Astrocyte (in vitro differentiated cells and primary cell): ENCODE measurements at regions not wholly inside any gene's neighbourhood (a gene's known extent, or its start where the extent isn't known, plus 50 kb on each side); places are given as distances from the start of the nearest gene placed in this dataset.

Experiments
- DNase-seq: peaks from one replicate; pipeline ENCODE4 v3.0.0-alpha.2; 2010; ENCODE audit warnings: low read depth
- FAIRE-seq: peaks from 2 replicates; lab custom pipeline; 2011; peaks lifted over from hg19 to GRCh38; lab: Jason Lieb, UNC
- H2AFZ ChIP-seq: 2 replicates; pipeline ENCODE4 v1.6.0; 2012; ENCODE audit warnings: low read depth, low read length, inconsistent platforms
- H3K27ac ChIP-seq: 2 replicates; pipeline ENCODE4 v1.5.1; 2011; ENCODE audit warnings: low read depth, low read length, inconsistent platforms
- H3K27me3 ChIP-seq: 2 replicates; pipeline ENCODE4 v1.6.0; 2011; ENCODE audit warnings: low read length, inconsistent platforms; ENCODE audit not compliant: insufficient read depth
- H3K36me3 ChIP-seq: 2 replicates; pipeline ENCODE4 v1.5.1; 2011; ENCODE audit warnings: low read length, inconsistent platforms; ENCODE audit not compliant: insufficient read depth
- H3K4me1 ChIP-seq: 2 replicates; pipeline ENCODE4 v1.5.1; 2011; ENCODE audit warnings: low read length, inconsistent platforms; ENCODE audit not compliant: insufficient read depth
- H3K4me2 ChIP-seq: 2 replicates; pipeline ENCODE4 v1.6.0; 2012; ENCODE audit warnings: low read length, inconsistent platforms
- H3K4me3 ChIP-seq: 2 replicates; pipeline ENCODE4 v1.5.1; 2011; ENCODE audit warnings: low read depth, mild to moderate bottlenecking, low read length, inconsistent platforms; ENCODE audit not compliant: insufficient read depth
- H3K79me2 ChIP-seq: 2 replicates; pipeline ENCODE4 v1.6.0; 2012; ENCODE audit warnings: mild to moderate bottlenecking, low read length, inconsistent platforms; ENCODE audit not compliant: insufficient read depth
- H3K9ac ChIP-seq: 2 replicates; pipeline ENCODE4 v1.6.0; 2012; ENCODE audit warnings: mild to moderate bottlenecking, low read length, inconsistent platforms
- H3K9me3 ChIP-seq: 2 replicates; pipeline ENCODE4 v1.5.1; 2012; ENCODE audit warnings: low read depth, mild to moderate bottlenecking, low read length, inconsistent platforms; ENCODE audit not compliant: insufficient read depth
- H4K20me1 ChIP-seq: 2 replicates; pipeline ENCODE4 v1.6.0; 2012; ENCODE audit warnings: low read length, inconsistent platforms; ENCODE audit not compliant: insufficient read depth
- H3K27ac Mint-ChIP-seq: one replicate; pipeline ENCODE4 v1.8.0; 2021; ENCODE audit warnings: mild to moderate bottlenecking, mixed read lengths; ENCODE audit not compliant: unreplicated experiment
- H3K27me3 Mint-ChIP-seq: one replicate; pipeline ENCODE4 v1.8.0; 2021; ENCODE audit warnings: low read depth, mixed read lengths; ENCODE audit not compliant: unreplicated experiment
- H3K36me3 Mint-ChIP-seq: one replicate; pipeline ENCODE4 v1.8.0; 2021; ENCODE audit warnings: low read depth, mixed read lengths; ENCODE audit not compliant: unreplicated experiment
- H3K4me1 Mint-ChIP-seq: one replicate; pipeline ENCODE4 v1.8.0; 2021; ENCODE audit warnings: low read depth, mixed read lengths; ENCODE audit not compliant: unreplicated experiment
- H3K4me3 Mint-ChIP-seq: one replicate; pipeline ENCODE4 v1.8.0; 2021; ENCODE audit warnings: mild to moderate bottlenecking, moderate library complexity, mixed read lengths; ENCODE audit not compliant: unreplicated experiment
- H3K9me3 Mint-ChIP-seq: one replicate; pipeline ENCODE4 v1.8.0; 2021; ENCODE audit warnings: mild to moderate bottlenecking, mixed read lengths; ENCODE audit not compliant: unreplicated experiment
- EZH2 ChIP-seq: IDR thresholded peaks from 2 replicates; pipeline ENCODE4 v1.6.1; 2012; ENCODE audit warnings: mild to moderate bottlenecking, low read length, inconsistent platforms; ENCODE audit not compliant: insufficient read depth
- TF ChIP-seq, protein P1 (sequence below): IDR thresholded peaks from 2 replicates; pipeline ENCODE4 v1.5.1; 2011; ENCODE audit warnings: low read depth, mild to moderate bottlenecking, inconsistent platforms, low read length, moderate library complexity; ENCODE audit not compliant: insufficient read depth

DNA sequence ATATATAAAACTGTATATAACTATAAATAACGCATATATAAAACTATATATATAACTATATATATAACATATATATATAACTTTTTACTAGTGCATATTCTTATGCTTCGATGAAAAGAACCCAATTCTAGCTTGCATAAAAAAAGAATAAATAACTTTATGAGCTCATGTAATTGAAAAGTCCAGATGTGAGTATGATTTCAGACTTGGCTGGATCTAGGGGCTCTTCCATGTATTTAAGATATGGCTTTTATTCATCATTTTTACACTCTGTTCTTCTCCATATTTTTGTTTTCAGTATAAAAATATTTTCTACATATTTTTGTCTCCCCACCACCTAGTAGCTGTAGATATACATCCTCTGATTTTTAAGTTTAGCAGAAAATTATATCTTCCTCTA lies 417.5 kb downstream of the CDH11 start:
- Mint-ChIP-seq H3K27ac (no peak overlapping the region), H3K27me3 (no peaks in the 10 kb centered on the region), H3K4me3 (no peak overlapping the region), H3K36me3 (no peaks in the 10 kb centered on the region), H3K9me3 (peaks cover 3% of the 10 kb centered on the region), H3K4me1 (no peaks in the 10 kb centered on the region)
- Histone ChIP-seq H3K4me3 (no peak overlapping the region), H3K4me1 (no peaks in the 10 kb centered on the region), H3K27me3 (no peaks in the 10 kb centered on the region), H3K27ac (no peak overlapping the region), H3K9me3 (no peaks in the 10 kb centered on the region), H3K79me2 (no peaks in the 10 kb centered on the region), H4K20me1 (no peaks in the 10 kb centered on the region), H3K9ac (no peak overlapping the region), H2AFZ (no peak overlapping the region), H3K4me2 (no peak overlapping the region), H3K36me3 (no peaks in the 10 kb centered on the region)
- DNase-seq (no peak), FAIRE-seq (no peak)
- TF ChIP-seq, protein P1, sequence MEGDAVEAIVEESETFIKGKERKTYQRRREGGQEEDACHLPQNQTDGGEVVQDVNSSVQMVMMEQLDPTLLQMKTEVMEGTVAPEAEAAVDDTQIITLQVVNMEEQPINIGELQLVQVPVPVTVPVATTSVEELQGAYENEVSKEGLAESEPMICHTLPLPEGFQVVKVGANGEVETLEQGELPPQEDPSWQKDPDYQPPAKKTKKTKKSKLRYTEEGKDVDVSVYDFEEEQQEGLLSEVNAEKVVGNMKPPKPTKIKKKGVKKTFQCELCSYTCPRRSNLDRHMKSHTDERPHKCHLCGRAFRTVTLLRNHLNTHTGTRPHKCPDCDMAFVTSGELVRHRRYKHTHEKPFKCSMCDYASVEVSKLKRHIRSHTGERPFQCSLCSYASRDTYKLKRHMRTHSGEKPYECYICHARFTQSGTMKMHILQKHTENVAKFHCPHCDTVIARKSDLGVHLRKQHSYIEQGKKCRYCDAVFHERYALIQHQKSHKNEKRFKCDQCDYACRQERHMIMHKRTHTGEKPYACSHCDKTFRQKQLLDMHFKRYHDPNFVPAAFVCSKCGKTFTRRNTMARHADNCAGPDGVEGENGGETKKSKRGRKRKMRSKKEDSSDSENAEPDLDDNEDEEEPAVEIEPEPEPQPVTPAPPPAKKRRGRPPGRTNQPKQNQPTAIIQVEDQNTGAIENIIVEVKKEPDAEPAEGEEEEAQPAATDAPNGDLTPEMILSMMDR, result no peak

- no peak overlapping the region for H3K4me3 Mint-ChIP-seq
- Histone ChIP-seq H3K36me3 (no peaks in the 10 kb centered on the region), H3K9me3 (no peaks in the 10 kb centered on the region), H3K79me2 (no peaks in the 10 kb centered on the region), H3K4me1 (no peaks in the 10 kb centered on the region), H3K27me3 (no peaks in the 10 kb centered on the region), H4K20me1 (no peaks in the 10 kb centered on the region), H2AFZ (no peak overlapping the region), H3K27ac (no peak overlapping the region), H3K4me2 (no peak overlapping the region), H3K4me3 (no peak overlapping the region), H3K9ac (no peak overlapping the region)
- DNase-seq (no peak), FAIRE-seq (no peak)
- peaks cover 3% of the 10 kb centered on the region for H3K27me3 Mint-ChIP-seq
- no peak overlapping the region for H3K27ac Mint-ChIP-seq
- peaks cover 3% of the 10 kb centered on the region for H3K9me3 Mint-ChIP-seq
- H3K4me1 Mint-ChIP-seq, result no peaks in the 10 kb centered on the region
- H3K36me3 Mint-ChIP-seq, result no peaks in the 10 kb centered on the region
- TF ChIP-seq, protein P1, result no peak
- TF ChIP-seq EZH2, result no peak
Measured at GRCh38 chr16:64702415-64702814, 419.4 kb downstream of the CDH11 start.

DNA sequence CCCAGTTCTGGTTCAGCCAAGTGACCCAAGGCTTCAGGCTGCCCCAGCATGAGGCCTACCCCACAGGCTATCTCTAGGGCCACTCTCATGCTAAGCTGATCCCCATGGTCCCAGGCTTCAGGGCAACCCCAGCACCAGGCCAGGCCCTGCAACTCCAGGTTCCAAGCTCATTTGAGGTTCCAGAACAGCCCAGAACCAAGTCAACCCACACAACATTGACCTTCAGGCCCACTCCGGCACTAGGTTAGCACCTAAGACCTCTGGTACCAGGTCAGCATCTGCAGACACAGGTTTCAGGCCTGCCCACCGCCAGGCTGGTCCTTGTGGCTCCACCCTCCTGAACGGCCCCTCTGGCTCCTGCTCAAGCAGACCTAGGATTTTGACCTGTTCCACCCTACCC lies 421.2 kb downstream of the CDH11 start:
- DNase-seq (no peak), FAIRE-seq (no peak)
- Histone ChIP-seq H4K20me1 (no peaks in the 10 kb centered on the region), H3K79me2 (no peaks in the 10 kb centered on the region), H3K9ac (no peak overlapping the region), H3K4me1 (no peaks in the 10 kb centered on the region), H3K4me2 (no peak overlapping the region), H3K36me3 (no peaks in the 10 kb centered on the region), H3K9me3 (no peaks in the 10 kb centered on the region), H3K27ac (no peak overlapping the region), H2AFZ (no peak overlapping the region), H3K27me3 (no peaks in the 10 kb centered on the region), H3K4me3 (no peak overlapping the region)
- no peak overlapping the region for H3K27ac Mint-ChIP-seq
- peaks cover 3% of the 10 kb centered on the region for H3K27me3 Mint-ChIP-seq
- no peaks in the 10 kb centered on the region for H3K36me3 Mint-ChIP-seq
- no peak for TF ChIP-seq EZH2
- TF ChIP-seq, protein P1, result no peak
- no peak overlapping the region for H3K4me3 Mint-ChIP-seq
- peaks cover 3% of the 10 kb centered on the region for H3K9me3 Mint-ChIP-seq
- no peaks in the 10 kb centered on the region for H3K4me1 Mint-ChIP-seq
